ENCODE measurements at regions not wholly inside any gene's neighbourhood (a gene's known extent, or its start where the extent isn't known, plus 50 kb on each side); places are given as distances from the start of the nearest gene placed in this dataset.

DNA sequence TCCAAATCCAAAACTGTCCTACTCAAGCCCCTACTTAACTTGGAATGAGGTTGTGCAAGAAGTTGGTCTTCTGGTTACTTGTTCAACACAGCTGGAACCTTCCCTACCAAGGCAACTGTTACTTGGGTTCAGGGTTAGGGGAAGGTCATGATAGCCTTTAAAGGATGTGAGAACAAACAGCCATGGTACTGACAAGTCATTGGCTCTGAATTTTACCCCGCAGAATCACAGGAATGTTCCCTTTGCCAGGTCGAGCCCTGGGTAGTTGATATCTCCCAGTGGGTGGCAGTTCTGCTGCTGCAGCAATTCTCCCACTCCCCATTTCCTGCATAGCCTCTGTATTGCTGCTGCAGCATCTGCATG, 396.1 kb upstream of the MPDZ start:
- TF ChIP-seq EZH2phosphoT487 (IDR thresholded peaks at IDR 0.05; ENCODE audit: insufficient read depth, low read depth): no peak
- TF ChIP-seq EZH2 (IDR thresholded peaks at IDR 0.05; ENCODE audit: insufficient read depth, poor library complexity, severe bottlenecking): no peak

All from GM23248 (cell line).